GM21367 (cell line): ENCODE measurements at regions not wholly inside any gene's neighbourhood (a gene's known extent, or its start where the extent isn't known, plus 50 kb on each side); places are given as distances from the start of the nearest gene placed in this dataset.

ENCODE experiments used
- ATAC-seq: cut with Tn5 transposase; IDR thresholded peaks from one replicate; pipeline ENCODE4 v1.9.1; 2021; ENCODE audit not compliant: unreplicated experiment

- no peak for ATAC-seq
Measured at GRCh38 chr2:20111311-20112131, 60.1 kb upstream of the LAPTM4A start.

- ATAC-seq, result no peak
Measured at GRCh38 chr2:20110876-20111275, 59.4 kb upstream of the LAPTM4A start.

DNA sequence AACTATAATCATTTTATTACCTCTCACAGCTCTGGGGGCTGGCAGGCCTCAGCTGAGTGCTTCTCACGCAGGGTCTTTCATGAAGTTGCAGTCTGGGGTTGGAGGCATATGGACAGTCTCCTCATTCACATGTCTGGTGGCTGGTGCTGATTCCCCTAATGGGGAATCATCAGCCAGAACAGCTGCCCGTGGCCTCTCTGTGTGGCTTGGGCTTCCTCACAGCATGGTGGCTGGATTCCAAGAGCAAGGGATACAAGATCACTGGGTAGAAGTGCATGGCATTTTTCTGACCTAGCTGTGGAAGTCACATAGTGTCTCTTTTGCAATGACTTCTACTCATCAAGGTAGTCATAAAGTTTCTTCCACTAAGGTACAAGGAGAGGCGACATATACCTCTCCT is 59.0 kb upstream of the LAPTM4A start:
- ATAC-seq, result no peak

DNA sequence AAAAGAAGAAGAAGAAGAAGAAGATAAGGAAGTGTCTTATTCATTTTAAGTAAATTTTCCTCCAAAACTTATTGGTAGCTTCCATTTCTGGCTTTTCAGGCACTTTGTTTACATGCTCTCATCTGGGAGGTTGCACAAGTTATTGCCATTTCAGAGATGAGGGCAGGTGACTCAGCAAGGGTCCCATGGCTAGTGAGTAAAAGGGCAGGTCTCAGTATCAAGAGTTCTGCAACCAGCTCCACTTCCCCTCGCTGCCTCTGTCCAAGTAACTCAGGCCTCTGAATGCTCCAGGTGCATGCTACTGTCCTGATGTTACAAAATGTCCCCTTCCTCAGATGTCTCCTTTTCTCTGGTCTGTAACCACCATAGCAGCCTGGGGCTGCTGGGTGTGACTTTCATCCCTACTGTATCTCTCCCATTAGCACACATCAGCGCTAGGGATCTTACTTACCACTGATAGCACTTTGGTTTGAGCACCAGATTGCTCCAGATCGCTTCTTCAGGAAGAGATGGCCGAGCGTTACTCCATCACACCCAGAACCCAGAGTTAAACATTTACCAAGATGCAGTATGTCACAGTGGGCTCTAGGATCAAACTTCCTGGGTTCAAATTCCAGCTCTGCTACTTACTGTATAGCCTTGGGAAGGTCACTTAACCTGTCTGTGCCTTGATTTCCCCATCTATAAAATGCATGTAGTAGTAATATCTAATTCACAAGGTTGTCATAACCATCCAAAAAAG is 57.4 kb upstream of the LAPTM4A start:
- ATAC-seq, result no peak

DNA sequence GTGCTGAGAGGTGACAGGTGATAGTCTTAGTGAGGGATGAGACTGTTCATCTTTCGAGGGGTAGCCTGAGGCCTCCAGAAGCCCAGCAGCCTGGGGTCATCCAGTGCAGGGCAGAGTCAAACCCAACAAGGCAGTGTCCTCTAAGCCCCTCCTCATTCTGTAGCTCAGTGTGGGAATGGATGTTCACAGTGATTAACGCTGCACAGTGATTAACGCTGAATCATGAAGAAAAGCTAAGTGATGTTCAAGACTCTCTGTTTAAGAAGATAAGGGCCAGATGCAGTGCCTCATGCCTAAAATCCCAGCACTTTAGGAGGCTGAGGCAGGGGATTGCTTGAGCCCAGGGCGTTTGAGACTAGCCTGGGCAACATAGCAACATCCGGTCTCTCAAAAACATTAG is 56.3 kb upstream of the LAPTM4A start:
- ATAC-seq, result no peak

DNA sequence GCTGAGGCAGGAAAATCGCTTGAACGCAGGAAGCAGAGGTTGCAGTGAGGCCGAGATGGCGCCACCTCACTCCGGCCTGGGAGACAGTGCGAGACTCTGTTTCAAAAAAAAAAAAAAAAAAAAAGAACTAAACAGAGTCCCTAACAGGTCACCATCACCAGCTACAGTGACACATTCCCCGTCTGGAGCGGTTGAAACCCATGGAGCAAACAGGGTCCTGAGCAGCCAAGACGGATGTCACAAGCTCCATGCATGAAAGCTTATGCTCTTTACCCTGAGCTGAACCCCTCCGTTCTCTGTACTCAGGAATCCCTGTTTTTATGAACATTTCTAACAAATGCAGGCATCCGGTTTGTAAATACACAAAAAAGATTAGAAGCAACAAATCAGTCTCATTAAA is 55.9 kb upstream of the LAPTM4A start:
- no peak for ATAC-seq

DNA sequence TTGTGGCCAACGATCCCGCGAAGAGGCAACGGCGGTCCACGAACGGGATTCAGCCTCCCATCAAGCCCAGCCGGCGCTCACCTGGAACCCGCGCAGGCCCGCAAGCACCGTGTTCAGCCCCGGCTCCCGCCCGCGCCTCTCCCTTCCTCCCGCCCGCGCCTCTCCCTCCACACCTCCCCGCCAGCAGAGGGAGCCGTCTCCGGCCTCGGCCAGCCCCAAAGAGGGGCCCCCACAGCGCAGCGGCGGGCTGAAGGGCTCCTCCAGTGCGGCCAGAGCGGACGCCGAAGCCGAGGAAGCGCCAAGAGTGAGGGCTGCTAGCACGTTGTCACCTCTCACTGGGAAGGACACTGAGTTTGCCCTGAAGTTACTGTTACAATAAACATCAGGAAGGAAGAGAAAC is 55.3 kb upstream of the LAPTM4A start:
- ATAC-seq, result no peak

DNA sequence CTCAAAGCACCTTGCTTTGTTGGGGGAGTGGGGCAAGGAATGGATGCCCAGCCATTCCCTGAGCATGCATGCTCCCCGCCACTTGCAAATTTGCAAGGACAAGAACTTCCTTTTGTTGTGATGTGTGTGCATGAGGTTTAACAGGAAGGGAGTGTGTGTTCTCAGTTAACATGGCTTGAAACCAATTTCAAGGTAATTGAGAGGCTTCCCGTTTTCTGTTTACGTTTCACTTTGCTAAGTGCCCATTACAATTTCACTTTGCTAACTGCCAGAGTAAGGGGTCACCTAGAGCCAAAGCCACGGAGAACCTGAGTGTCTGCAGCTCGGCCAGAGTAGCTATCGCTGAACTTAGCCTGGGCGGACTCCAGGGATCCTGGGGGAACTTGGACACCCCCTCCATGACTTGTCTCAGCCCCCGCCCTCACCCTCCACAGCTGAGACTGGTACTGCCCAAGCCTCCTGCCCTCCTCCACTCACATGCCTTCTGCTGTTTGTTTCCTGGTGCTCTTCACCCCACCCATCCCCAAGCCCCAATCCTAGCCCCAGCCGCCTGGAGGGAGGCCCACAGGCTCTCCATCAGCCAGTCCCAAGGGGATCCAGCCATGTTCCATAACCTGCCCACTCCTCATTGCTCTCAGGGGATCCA is 53.6 kb upstream of the LAPTM4A start:
- no peak for ATAC-seq

- no peak for ATAC-seq
Measured at GRCh38 chr2:20103530-20103929, 52.1 kb upstream of the LAPTM4A start.
